ENCODE measurements at regions not wholly inside any gene's neighbourhood (a gene's known extent, or its start where the extent isn't known, plus 50 kb on each side); places are given as distances from the start of the nearest gene placed in this dataset.

DNA sequence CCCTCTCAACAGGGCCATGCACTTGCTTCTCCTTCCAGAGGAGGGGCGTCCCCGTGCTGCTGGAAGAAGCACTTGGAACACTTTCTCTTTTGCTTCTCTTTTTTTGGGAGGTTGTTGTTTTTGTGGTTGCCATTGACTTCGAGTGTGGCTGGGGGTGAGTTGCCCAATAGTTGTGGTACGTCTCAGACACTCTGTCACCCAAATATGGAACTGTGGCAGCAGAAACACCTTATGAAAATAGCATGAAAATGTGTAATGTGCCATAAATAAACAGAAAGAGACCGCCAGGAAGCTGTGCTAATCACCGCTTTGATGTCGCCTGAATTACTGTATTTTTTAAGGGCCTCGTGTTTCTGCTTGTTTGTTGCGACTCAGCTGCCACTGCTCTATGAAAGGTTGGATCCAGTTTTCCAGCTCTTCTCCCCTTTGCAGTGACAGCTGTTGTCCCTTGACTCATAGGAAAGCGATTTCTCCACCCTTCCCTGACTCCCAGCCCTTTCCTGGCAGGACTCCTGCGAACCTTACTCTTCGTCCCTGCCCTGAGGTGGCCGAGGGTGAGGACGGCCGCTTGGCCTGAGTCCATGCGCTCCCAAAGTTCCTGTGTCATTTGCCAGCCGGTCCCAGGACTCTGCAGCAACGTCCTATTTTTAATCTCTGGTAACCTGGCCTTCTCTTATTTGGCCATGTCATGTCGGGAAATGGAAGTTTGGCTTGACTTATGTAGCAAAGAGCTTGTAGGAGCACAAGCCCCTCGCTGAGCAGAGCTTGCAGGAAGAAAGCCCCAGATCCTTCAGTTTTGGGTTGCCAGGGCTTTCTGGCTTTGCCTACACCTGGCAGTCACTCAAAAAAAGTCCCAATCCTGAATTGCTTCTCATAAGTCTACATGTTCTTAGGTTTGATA lies 694.6 kb downstream of the QKI start:
- TF ChIP-seq SIN3A (IDR thresholded peaks at IDR 0.05; ENCODE audit: borderline replicate concordance, insufficient read depth, low read length) (no peak), POLR2AphosphoS5 (IDR thresholded peaks at IDR 0.05; ENCODE audit: low read depth, low read length) (no peak)
- TF ChIP-seq, protein P1, sequence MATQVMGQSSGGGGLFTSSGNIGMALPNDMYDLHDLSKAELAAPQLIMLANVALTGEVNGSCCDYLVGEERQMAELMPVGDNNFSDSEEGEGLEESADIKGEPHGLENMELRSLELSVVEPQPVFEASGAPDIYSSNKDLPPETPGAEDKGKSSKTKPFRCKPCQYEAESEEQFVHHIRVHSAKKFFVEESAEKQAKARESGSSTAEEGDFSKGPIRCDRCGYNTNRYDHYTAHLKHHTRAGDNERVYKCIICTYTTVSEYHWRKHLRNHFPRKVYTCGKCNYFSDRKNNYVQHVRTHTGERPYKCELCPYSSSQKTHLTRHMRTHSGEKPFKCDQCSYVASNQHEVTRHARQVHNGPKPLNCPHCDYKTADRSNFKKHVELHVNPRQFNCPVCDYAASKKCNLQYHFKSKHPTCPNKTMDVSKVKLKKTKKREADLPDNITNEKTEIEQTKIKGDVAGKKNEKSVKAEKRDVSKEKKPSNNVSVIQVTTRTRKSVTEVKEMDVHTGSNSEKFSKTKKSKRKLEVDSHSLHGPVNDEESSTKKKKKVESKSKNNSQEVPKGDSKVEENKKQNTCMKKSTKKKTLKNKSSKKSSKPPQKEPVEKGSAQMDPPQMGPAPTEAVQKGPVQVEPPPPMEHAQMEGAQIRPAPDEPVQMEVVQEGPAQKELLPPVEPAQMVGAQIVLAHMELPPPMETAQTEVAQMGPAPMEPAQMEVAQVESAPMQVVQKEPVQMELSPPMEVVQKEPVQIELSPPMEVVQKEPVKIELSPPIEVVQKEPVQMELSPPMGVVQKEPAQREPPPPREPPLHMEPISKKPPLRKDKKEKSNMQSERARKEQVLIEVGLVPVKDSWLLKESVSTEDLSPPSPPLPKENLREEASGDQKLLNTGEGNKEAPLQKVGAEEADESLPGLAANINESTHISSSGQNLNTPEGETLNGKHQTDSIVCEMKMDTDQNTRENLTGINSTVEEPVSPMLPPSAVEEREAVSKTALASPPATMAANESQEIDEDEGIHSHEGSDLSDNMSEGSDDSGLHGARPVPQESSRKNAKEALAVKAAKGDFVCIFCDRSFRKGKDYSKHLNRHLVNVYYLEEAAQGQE (IDR thresholded peaks at IDR 0.05; ENCODE audit: insufficient read depth in 1 of 2, low read depth in 2 of 2, low read length in 2 of 2), result no peak
